Esophagus (tissue), 2 donors: ENCODE measurements at regions not wholly inside any gene's neighbourhood (a gene's known extent, or its start where the extent isn't known, plus 50 kb on each side); places are given as distances from the start of the nearest gene placed in this dataset.
"Not testable (repeated sequence)": the region's sequence is repeated elsewhere in the genome, so short reads cannot be mapped to it uniquely, and the experiment has no call there.

ENCODE experiments used
- H3K27ac ChIP-seq, 2 donors: one replicate each; pipeline ENCODE4 v1.5.1; 2013; ENCODE audit warnings: low read depth in 2 of 2, mild to moderate bottlenecking in 2 of 2, inconsistent platforms in 1 of 2, low read length in 1 of 2, moderate library complexity in 1 of 2
- H3K27me3 ChIP-seq, 2 donors: one replicate each; pipeline ENCODE4 v1.6.1; 2013; ENCODE audit warnings: low read length in 2 of 2, control low read depth in 1 of 2, mild to moderate bottlenecking in 1 of 2; ENCODE audit not compliant: insufficient read depth in 2 of 2, control insufficient read depth in 1 of 2
- H3K36me3 ChIP-seq, 2 donors: one replicate each; pipeline ENCODE4 v1.6.1; 2013; ENCODE audit warnings: low read length in 1 of 2; ENCODE audit not compliant: control insufficient read depth in 2 of 2, insufficient read depth in 2 of 2
- H3K4me1 ChIP-seq, 2 donors: one replicate each; pipeline ENCODE4 v1.6.1; 2013; ENCODE audit warnings: low read length in 1 of 2; ENCODE audit not compliant: control insufficient read depth in 2 of 2, insufficient read depth in 2 of 2
- H3K4me3 ChIP-seq, 2 donors: one replicate each; pipeline ENCODE4 v1.5.1; 2013; ENCODE audit warnings: low read length in 2 of 2, mild to moderate bottlenecking in 2 of 2, low read depth in 1 of 2, moderate library complexity in 1 of 2
- H3K9me3 ChIP-seq, 2 donors: one replicate each; pipeline ENCODE4 v1.6.1; 2013; ENCODE audit warnings: mild to moderate bottlenecking in 2 of 2, low read depth in 1 of 2, low read length in 1 of 2, moderate library complexity in 1 of 2; ENCODE audit not compliant: control insufficient read depth in 2 of 2, insufficient read depth in 1 of 2
- WGBS, 2 donors: extraction: QIAGEN DNeasy Blood & Tissue Kit; methylation state at CpG; one replicate each; pipeline ENCODE4 v1.1.7; 2013; 5-methylcytosine and 5-hydroxymethylcytosine counted together
- donor health status: healthy with polysubstance abuse.
- donor health status: Bipolar disorder and iron deficiency.

DNA sequence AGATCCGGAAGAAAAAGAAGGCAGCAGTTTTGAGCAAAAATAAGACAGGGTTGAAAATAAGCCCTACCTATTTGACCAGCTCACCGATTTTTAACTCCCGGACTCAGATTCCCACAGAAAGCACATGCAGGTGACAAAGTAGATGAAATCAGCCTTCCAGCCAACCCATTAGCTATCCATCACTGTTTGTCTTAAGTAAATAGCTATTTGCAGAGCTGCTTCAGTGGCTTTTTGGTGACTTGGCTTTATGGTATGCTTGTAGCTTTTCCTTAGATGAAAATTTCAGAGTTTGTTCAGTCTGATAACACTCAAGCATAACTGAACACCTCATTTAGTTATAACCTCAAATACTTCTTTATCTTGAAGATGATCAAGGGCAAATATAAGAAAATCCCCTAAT, 192.6 kb downstream of the HIPK3 start:
- no peaks in the 10 kb centered on the region for H3K36me3 ChIP-seq
- no peaks in the 10 kb centered on the region for H3K27me3 ChIP-seq
- H3K9me3 ChIP-seq: no peaks in the 10 kb centered on the region
- WGBS, 2 donors: 59 to 81% methylated on average over 3 of the region's 3 CpGs
- no peak overlapping the region for H3K4me3 ChIP-seq
- no peak overlapping the region for H3K27ac ChIP-seq
- no peaks in the 10 kb centered on the region for H3K4me1 ChIP-seq

- H3K4me1 ChIP-seq: no peaks in the 10 kb centered on the region
- no peak overlapping the region for H3K27ac ChIP-seq
- H3K36me3 ChIP-seq: no peaks in the 10 kb centered on the region
- WGBS, 2 donors: 60 to 76% methylated on average over 5 of the region's 5 CpGs
- H3K9me3 ChIP-seq: no peaks in the 10 kb centered on the region
- H3K4me3 ChIP-seq: no peak overlapping the region
- H3K27me3 ChIP-seq: no peaks in the 10 kb centered on the region
These were observed 191.4 kb downstream of the HIPK3 start for GRCh38 chr11:33448461-33449130.

- H3K4me3 ChIP-seq: no peak overlapping the region
- H3K36me3 ChIP-seq: no peaks in the 10 kb centered on the region
- no peaks in the 10 kb centered on the region for H3K27me3 ChIP-seq
- H3K4me1 ChIP-seq: no peaks in the 10 kb centered on the region
- 88 to 94% methylated on average over 1 of the region's 1 CpG for WGBS, 2 donors
- H3K9me3 ChIP-seq: no peaks in the 10 kb centered on the region
- H3K27ac ChIP-seq: no peak overlapping the region
These were observed 188.6 kb downstream of the HIPK3 start for GRCh38 chr11:33445761-33446161.

- Histone ChIP-seq H3K4me1 (no peaks in the 10 kb centered on the region), H3K36me3 (no peaks in the 10 kb centered on the region), H3K9me3 (no peaks in the 10 kb centered on the region), H3K4me3 (no peak overlapping the region), H3K27me3 (no peaks in the 10 kb centered on the region), H3K27ac (no peak overlapping the region)
- WGBS, 2 donors: 72 to 78% methylated on average over 4 of the region's 4 CpGs
These were observed 187.8 kb downstream of the HIPK3 start for GRCh38 chr11:33444835-33445594.

DNA sequence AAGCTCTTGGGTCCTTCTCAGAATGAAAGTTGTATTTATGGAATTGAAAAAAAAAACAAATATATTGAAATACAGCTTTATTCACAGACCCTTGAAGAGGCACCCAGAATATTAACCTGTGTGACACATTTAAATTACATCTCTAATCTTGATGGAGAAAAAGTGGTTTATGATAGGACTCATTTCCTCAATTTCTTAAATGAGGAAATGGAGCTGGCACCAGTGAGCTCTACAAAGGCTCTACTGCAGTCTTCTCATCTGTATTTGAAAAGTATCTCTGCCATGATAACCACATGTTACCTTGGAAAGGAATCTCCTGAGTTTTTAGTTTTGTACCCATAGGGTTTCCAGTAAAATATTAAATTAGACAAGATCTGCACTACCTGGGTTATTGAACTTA, 186.5 kb downstream of the HIPK3 start:
- Histone ChIP-seq H3K4me3 (no peak overlapping the region), H3K4me1 (no peaks in the 10 kb centered on the region), H3K27me3 (no peaks in the 10 kb centered on the region), H3K27ac (no peak overlapping the region), H3K36me3 (no peaks in the 10 kb centered on the region), H3K9me3 (no peaks in the 10 kb centered on the region)

- no peaks in the 10 kb centered on the region for H3K27me3 ChIP-seq
- H3K9me3 ChIP-seq: peaks cover 3 to 4% of the 10 kb centered on the region in 2 donors
- H3K27ac ChIP-seq: no peak overlapping the region
- no peaks in the 10 kb centered on the region for H3K36me3 ChIP-seq
- H3K4me3 ChIP-seq: no peak overlapping the region
- 65 to 68% methylated on average over 7 of the region's 7 CpGs for WGBS, 2 donors
- no peaks in the 10 kb centered on the region for H3K4me1 ChIP-seq
These were observed 181.1 kb downstream of the HIPK3 start for GRCh38 chr11:33438301-33438700.

GRCh38 chr11:33437529-33437928, 180.3 kb downstream of the HIPK3 start:
- Histone ChIP-seq H3K36me3 (no peaks in the 10 kb centered on the region), H3K4me1 (no peaks in the 10 kb centered on the region), H3K9me3 (peaks cover 3 to 4% of the 10 kb centered on the region in 2 donors), H3K4me3 (no peak overlapping the region), H3K27me3 (no peaks in the 10 kb centered on the region), H3K27ac (no peak overlapping the region)
- WGBS, 2 donors: 78 to 85% methylated on average over 1 of the region's 1 CpG

- Histone ChIP-seq H3K27me3 (no peaks in the 10 kb centered on the region), H3K9me3 (peaks cover 3 to 4% of the 10 kb centered on the region in 2 donors), H3K36me3 (no peaks in the 10 kb centered on the region), H3K4me3 (no peak overlapping the region), H3K4me1 (no peaks in the 10 kb centered on the region), H3K27ac (no peak overlapping the region)
These were observed 178.0 kb downstream of the HIPK3 start for GRCh38 chr11:33435216-33435615.

- no peak overlapping the region for H3K27ac ChIP-seq
- H3K4me1 ChIP-seq: no peaks in the 10 kb centered on the region
- H3K27me3 ChIP-seq: no peaks in the 10 kb centered on the region
- peaks cover 3 to 4% of the 10 kb centered on the region in 2 donors for H3K9me3 ChIP-seq
- H3K4me3 ChIP-seq: no peak overlapping the region
- WGBS, 2 donors: 86 to 96% methylated on average over 1 of the region's 1 CpG
- H3K36me3 ChIP-seq: no peaks in the 10 kb centered on the region
These were observed 177.1 kb downstream of the HIPK3 start for GRCh38 chr11:33434294-33434693.

DNA sequence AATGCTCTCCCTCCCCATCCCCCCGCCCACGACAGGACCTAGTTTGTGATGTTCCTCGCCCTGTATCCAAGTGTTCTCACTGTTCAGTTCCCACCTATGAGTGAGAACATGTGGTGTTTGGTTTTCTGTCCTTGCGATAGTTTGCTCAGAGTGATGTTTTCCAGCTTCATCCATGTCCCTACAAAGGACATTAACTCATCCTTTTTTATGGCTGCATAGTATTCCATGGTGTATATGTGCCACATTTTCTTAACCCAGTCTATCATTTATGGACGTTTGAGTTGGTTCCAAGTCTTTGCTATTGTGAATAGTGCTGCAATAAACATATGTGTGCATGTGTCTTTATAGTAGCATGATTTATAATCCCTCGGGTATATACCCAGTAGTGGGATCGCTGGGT, 171.3 kb downstream of the HIPK3 start:
- H3K36me3 ChIP-seq, H3K27ac ChIP-seq, H3K4me1 ChIP-seq, H3K27me3 ChIP-seq, H3K9me3 ChIP-seq, H3K4me3 ChIP-seq: not testable (repeated sequence)
- 76 to 81% methylated on average over 7 of the region's 7 CpGs for WGBS, 2 donors
